Activated CD4-positive, alpha-beta T cell treated with anti-CD3 and anti-CD28 coated beads, Interleukin-2, Interleukin-4, amounts not matched to agents 100 ng/mL and 50 ng/mL, durations not matched to agents 16 hours and 8 hours (primary cell): ENCODE measurements at regions not wholly inside any gene's neighbourhood (a gene's known extent, or its start where the extent isn't known, plus 50 kb on each side); places are given as distances from the start of the nearest gene placed in this dataset.
"Not testable (repeated sequence)": the region's sequence is repeated elsewhere in the genome, so short reads cannot be mapped to it uniquely, and the experiment has no call there.

Experiments used
- DNase-seq: peaks from one replicate; pipeline ENCODE4 v3.0.0-alpha.2; 2020; ENCODE audit warnings: low spot score

- DNase-seq, result no peak
These were observed 98.1 kb upstream of the LHX5 start for GRCh38 chr12:113569806-113570205.

DNA sequence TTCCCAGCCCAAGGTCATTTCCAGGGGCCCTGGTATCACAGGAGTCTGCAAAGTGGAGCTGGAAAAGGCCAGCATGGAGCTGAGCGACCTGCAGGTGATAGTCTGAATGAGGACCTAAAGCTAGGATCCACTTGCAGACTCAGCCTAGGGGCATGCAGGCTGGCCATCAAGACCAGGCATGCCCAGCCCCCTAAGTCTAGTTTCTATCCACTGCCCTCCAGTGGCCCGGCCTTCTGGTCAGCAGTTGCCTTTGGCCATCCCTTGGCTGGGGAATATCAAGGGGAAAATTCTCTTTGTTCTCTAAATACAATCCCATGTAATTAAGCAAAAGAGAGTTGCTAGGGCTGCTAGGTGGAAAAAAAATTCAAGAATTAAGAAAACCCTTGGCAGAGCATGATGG, 96.3 kb upstream of the LHX5 start:
- DNase-seq, result no peak

DNA sequence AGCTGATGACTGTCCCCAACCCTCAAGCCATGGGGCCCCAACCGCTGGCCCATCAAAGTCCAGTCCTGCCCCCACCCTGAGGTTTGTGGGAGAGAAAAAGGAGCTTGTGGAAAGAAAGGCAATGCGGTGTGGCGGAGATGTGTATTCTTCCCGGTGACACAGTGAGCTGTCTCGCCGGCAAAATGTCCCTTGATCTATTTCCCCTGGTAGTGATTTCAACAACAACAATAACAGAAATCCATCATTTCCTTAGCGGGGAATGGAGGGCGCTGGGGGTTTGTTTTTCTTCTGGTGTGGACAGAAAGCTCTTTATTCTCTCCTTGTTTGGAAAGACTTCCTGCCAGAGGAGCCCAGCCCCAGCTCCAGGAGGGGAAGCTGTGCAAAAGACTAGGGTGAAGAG, 93.7 kb upstream of the LHX5 start:
- DNase-seq, result no peak

DNA sequence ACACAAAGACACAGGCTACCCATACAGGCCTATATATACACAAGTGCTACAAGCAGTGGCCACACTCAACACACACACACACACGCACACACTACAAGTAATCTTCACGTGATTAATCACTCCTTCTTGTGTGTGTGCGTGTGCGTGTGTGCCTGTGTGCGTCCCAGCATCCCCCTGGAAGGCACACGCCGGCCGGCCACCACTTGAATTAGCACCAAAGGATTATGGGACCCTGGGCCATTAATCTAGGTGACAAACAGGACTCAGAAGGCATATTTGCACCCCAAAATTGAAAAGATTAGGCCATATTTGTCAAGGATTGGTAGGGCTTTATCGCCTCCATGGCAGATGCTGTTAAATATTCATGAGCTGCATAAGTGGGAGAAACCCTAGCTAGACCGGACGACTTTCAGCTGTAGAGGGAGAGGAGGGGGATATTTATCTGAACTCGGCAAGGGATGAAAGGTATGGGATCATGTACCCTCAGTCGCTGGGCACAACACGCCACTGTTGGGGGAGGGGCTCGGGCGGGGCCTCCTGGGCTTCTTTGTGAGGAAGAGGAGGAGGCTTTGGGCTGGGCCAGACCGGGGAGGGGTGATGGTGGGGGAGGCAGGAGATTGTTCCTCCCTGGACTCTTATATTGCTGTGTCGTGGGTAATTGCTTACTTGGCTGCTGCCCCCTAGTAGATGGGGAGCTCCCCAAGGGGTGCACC, 89.6 kb upstream of the LHX5 start:
- no peak for DNase-seq

GRCh38 chr12:113559466-113559865, 87.8 kb upstream of the LHX5 start:
- DNase-seq, result no peak

DNA sequence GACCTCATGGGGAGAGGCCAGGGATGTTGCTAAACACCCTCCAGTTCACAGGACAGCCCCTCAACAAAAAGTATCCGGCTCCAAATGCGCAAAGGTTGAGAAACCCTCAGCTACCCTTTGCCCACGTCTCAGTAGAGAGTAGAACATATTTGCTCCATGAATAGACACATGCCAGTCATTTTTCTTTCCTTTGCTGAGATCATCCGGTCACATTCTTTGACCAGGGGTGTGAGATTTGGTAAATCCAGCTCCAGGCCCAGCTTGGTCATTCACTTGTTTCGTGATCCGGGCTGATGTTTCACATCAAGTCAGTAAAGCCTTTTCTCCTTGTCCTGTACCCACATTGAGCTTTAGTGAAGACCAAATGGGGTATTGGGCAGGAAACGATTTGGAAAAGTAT, 83.6 kb upstream of the LHX5 start:
- no peak for DNase-seq

DNA sequence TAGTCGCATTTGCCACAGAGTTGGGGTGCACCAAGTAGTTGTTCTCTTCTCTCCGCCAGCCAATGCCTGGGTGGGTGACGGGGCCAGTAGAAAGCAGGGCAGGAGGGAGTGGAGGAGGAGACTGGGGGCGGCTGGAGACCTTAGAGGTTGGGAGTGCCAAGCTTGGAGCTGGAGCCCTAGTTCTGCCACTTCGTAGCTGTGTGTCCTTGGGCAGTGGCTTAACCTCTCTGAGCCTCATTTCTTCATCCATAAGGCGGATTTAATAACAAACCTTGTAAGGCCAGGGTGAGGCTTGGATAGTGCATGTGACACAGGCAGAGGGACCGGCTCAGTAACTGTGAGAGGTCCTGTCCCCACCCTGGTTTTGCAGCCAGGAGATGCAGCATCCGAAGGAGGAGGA, 81.1 kb upstream of the LHX5 start:
- no peak for DNase-seq

DNA sequence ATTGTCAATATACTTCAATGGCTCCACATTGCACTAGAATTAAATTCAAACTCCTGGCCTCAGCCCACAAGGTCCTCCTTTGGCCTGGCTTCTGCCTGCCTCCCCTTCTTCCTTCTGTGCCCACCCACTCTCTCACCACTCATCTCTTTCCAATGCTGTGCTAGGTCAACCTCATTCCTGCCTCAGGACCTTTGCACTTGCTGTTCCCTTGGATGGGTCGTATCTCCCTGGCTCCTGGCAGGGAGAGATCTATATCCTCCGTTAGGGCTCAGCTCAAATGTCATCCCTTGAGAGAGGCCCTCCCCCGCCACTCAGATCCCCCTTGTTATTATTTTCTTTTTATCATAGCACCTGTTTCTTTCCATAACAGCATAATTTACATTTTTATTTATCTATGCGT, 79.9 kb upstream of the LHX5 start:
- DNase-seq, result no peak

GRCh38 chr12:113548467-113548866, 76.8 kb upstream of the LHX5 start:
- no peak for DNase-seq

- no peak for DNase-seq
These were observed 75.5 kb upstream of the LHX5 start for GRCh38 chr12:113546916-113547863.

DNA sequence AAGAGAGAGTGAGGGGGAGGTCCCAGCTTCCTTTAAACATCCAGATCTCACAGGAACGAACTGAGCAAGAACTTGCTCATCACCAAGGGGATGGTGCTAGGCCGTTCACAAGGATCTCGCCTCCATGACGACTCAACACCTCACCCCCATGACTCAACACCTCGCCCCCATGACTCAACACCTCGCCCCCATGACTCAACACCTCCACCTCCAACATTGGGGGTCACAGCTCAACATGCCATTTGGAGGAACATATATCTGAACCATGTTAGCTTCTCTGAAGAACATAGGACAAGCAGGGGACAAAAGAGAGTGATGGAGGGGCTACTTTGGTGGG, 66.0 kb upstream of the LHX5 start:
- DNase-seq, result no peak

GRCh38 chr12:113537046-113537750, 65.5 kb upstream of the LHX5 start:
- DNase-seq, result no peak

DNA sequence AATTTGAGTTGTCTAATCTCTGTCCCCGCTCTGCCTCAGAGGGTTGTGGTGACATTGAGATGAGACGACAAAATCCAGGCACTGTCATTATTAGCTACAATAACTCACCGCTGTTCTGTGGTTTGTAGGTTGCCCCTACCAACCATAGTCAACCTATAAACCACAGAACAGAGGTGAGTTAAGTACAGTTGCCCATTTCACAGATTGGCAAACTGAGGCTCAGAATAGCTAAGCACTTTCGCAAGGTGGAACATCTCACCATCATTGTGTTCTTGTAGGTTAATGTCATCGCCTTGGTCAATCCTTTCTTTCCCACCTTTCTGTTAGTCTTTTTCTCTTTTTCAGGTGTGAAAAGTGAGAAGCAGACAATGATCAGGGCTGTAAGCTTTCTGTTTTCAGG, 63.4 kb upstream of the LHX5 start:
- no peak for DNase-seq

GRCh38 chr12:113534555-113534954, 62.9 kb upstream of the LHX5 start:
- DNase-seq, result no peak

GRCh38 chr12:113533842-113534375, 62.2 kb upstream of the LHX5 start:
- no peak for DNase-seq

GRCh38 chr12:113532292-113532691, 60.6 kb upstream of the LHX5 start:
- no peak for DNase-seq

- DNase-seq, result not testable (repeated sequence)
These were observed 59.4 kb upstream of the LHX5 start for GRCh38 chr12:113531073-113531472.

GRCh38 chr12:113528606-113529293, 57.1 kb upstream of the LHX5 start:
- no peak for DNase-seq

- no peak for DNase-seq
These were observed 53.4 kb upstream of the LHX5 start for GRCh38 chr12:113525066-113525465.

DNA sequence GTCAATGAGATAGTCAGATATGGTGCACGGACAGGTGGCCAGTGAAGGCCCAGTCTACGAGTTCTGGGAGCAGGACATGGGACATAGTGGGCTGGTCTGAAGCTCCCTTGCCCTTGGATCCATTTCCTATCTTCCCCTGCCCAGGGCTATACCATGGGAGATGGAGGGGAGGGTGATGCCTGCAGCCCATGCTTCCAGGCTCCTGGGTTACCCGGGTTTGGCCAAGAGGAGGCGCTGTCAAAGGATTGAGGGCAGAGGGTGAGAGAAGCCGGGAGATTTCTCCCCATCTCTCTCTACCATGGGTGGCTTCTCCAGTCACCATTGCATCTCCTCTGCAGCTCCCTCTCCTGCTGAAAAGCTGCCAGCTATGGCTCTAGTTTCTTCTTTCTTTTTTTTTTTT, 52.8 kb upstream of the LHX5 start:
- no peak for DNase-seq

- no peak for DNase-seq
These were observed 50.0 kb upstream of the LHX5 start for GRCh38 chr12:113521708-113522107.
